Cardiac fibroblast (primary cell): ENCODE measurements at regions not wholly inside any gene's neighbourhood (a gene's known extent, or its start where the extent isn't known, plus 50 kb on each side); places are given as distances from the start of the nearest gene placed in this dataset.

Experiments used
- DNase-seq, 2 donors: peaks; one replicate each; pipeline versions ENCODE4 v3.0.0 to v3.0.0-alpha.2; 2010; ENCODE audit warnings: low read depth in 2 of 2
- H3K4me3 ChIP-seq, 2 donors: replicated peaks in 1 of 2; 1 replicate in 1 of 2; 2 replicates in 1 of 2; pipeline ENCODE4 v1.5.1; 2011; ENCODE audit warnings: low read depth in 2 of 2, low read length in 2 of 2, mild to moderate bottlenecking in 2 of 2, moderate library complexity in 1 of 2
- TF ChIP-seq, protein P1 (sequence below): IDR thresholded peaks from one replicate; pipeline ENCODE4 v1.5.1; 2011; ENCODE audit warnings: low read depth, mild to moderate bottlenecking, low read length, inconsistent platforms

GRCh38 chr13:62682788-62683187, 1267.1 kb upstream of the PCDH20 start:
- H3K4me3 ChIP-seq, result no peak overlapping the region
- TF ChIP-seq, protein P1, sequence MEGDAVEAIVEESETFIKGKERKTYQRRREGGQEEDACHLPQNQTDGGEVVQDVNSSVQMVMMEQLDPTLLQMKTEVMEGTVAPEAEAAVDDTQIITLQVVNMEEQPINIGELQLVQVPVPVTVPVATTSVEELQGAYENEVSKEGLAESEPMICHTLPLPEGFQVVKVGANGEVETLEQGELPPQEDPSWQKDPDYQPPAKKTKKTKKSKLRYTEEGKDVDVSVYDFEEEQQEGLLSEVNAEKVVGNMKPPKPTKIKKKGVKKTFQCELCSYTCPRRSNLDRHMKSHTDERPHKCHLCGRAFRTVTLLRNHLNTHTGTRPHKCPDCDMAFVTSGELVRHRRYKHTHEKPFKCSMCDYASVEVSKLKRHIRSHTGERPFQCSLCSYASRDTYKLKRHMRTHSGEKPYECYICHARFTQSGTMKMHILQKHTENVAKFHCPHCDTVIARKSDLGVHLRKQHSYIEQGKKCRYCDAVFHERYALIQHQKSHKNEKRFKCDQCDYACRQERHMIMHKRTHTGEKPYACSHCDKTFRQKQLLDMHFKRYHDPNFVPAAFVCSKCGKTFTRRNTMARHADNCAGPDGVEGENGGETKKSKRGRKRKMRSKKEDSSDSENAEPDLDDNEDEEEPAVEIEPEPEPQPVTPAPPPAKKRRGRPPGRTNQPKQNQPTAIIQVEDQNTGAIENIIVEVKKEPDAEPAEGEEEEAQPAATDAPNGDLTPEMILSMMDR, result no peak
- DNase-seq, result no peak

DNA sequence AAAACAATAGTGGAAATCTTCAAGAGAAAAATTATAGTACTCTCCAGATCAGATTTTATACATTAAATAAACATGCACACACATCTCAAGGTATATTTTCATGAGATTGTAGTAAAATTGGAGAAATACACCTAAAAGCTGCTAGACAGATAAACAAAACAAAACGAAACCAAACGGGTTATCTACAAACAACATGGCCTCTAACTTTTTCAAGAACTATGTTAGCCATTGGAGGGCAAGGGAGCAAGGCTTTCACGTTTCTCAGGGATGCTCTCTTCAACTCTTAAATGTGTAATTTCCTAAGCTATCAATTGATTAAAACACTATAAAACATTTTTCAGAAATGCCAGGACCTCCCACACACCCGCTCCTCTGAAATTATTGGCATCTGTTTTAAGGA, 1262.4 kb upstream of the PCDH20 start:
- no peak for DNase-seq
- TF ChIP-seq, protein P1, result no peak
- no peak overlapping the region for H3K4me3 ChIP-seq

GRCh38 chr13:62663767-62664166, 1248.1 kb upstream of the PCDH20 start:
- TF ChIP-seq, protein P1, result no peak
- DNase-seq, result no peak

GRCh38 chr13:62659365-62659764, 1243.7 kb upstream of the PCDH20 start:
- no peak for DNase-seq
- TF ChIP-seq, protein P1, result no peak

More at GRCh38 chr13:62663767-62664166, 1248.1 kb upstream of the PCDH20 start:
- H3K4me3 ChIP-seq, result no peak overlapping the region

DNA sequence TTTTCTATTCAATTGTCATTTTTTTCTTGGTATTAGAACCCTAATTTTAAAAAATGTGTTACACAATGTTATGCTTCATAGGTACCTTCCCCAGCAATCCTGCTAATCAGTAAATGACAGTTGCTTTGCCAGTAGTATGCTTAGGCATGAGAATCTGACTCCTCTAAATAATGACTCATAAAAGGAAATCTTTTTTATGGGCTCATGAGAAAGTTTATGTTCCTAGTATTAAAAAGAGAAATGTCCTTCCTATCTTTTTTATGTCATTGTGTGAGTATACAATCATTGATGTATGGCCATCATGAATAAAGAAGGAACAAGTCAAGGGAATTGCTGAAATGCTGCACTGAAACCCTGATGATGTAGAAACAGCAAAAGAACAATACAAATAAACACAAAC, 1237.7 kb upstream of the PCDH20 start:
- DNase-seq, result no peak
- TF ChIP-seq, protein P1, result no peak
- H3K4me3 ChIP-seq, result no peak overlapping the region

More at GRCh38 chr13:62659365-62659764, 1243.7 kb upstream of the PCDH20 start:
- H3K4me3 ChIP-seq, result no peak overlapping the region

GRCh38 chr13:62643799-62644524, 1228.3 kb upstream of the PCDH20 start:
- DNase-seq, result no peak
- no peak overlapping the region for H3K4me3 ChIP-seq
- TF ChIP-seq, protein P1, result no peak
